Tibial nerve (tissue), 4 donors: ENCODE measurements at regions not wholly inside any gene's neighbourhood (a gene's known extent, or its start where the extent isn't known, plus 50 kb on each side); places are given as distances from the start of the nearest gene placed in this dataset.

Experiments
- DNase-seq, 2 donors: peaks; one replicate each; pipeline ENCODE4 v3.0.0-alpha.2; 2019; ENCODE audit warnings: low spot score in 2 of 2
- H3K27ac ChIP-seq, 4 donors: fragments of 200-600 bp; sonication (generic) in 3 of 4; one replicate each; pipeline ENCODE4 v1.5.1; 2017 to 2019; ENCODE audit warnings: mild to moderate bottlenecking in 1 of 4
- H3K27me3 ChIP-seq, 2 donors: fragments of 200-600 bp; sonication (generic) in 1 of 2; one replicate each; pipeline versions ENCODE4 v1.5.1 to v1.6.0; 2017 to 2019
- H3K36me3 ChIP-seq, 3 donors: fragments of 200-600 bp; sonication (generic); one replicate each; pipeline ENCODE4 v1.5.1; 2018 to 2019
- H3K4me1 ChIP-seq, 4 donors: fragments of 200-600 bp; sonication (generic) in 3 of 4; one replicate each; pipeline ENCODE4 v1.5.1; 2017 to 2019
- H3K4me3 ChIP-seq, 4 donors: fragments of 200-600 bp; sonication (generic) in 3 of 4; one replicate each; pipeline ENCODE4 v1.5.1; 2017 to 2019; ENCODE audit warnings: mild to moderate bottlenecking in 1 of 4, moderate library complexity in 1 of 4
- H3K9me3 ChIP-seq, 4 donors: fragments of 200-600 bp; sonication (generic) in 3 of 4; one replicate each; pipeline ENCODE4 v1.5.1; 2017 to 2019
- EP300 ChIP-seq, 2 donors: sonication (generic); formaldehyde crosslinking; IDR thresholded peaks; one replicate each; pipeline ENCODE4 v1.6.1; 2017; ENCODE audit warnings: antibody characterized with exemption in 2 of 2, mild to moderate bottlenecking in 1 of 2
- POLR2A ChIP-seq, 2 donors: fragments of 450-650 bp; IDR thresholded peaks; one replicate each; pipeline ENCODE4 v1.6.1; 2017; ENCODE audit warnings: antibody characterized with exemption in 2 of 2, mild to moderate bottlenecking in 2 of 2, moderate library complexity in 2 of 2
- whole genome bisulfite sequencing, 2 donors: methylation state at CpG; one replicate each; pipeline ENCODE4 v1.1.5; 2018; 5-methylcytosine and 5-hydroxymethylcytosine counted together
- TF ChIP-seq, protein P1 (sequence below), 5 experiments: fragments of 200-600 bp in 3 of 5; fragments of 450-650 bp in 2 of 5; sonication (generic) in 3 of 5; IDR thresholded peaks; one replicate each; pipeline ENCODE4 v1.5.1; 2016 to 2019; ENCODE audit warnings: antibody characterized with exemption in 5 of 5, mild to moderate bottlenecking in 3 of 5, moderate library complexity in 2 of 5

DNA sequence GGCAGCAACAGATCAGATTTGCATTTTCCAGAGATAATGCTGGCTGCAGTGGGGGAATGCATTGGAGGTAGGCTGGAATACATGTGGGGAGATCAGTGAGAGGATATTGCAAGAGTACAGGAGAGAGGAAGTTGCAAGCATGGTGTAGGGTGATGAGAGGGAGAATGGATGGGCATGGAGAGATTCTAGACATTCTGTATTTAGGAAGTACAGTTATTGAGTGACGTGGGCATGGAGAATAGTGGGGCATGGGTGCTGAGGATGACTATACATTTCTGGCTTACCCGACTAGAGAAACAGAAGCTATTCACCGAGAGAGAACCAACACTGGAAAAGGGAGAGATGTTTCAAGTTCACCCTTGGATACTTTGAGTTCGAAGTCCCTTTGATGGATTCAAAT, 116.9 kb upstream of the SVIL start:
- no peak for DNase-seq
- H3K9me3 ChIP-seq: peaks cover 0 to 7% (median 0%) of the 10 kb centered on the region in 4 donors
- no peak overlapping the region for H3K4me3 ChIP-seq
- H3K27me3 ChIP-seq: no peaks in the 10 kb centered on the region
- no peaks in the 10 kb centered on the region for H3K36me3 ChIP-seq
- H3K27ac ChIP-seq: no peak overlapping the region
- H3K4me1 ChIP-seq: no peaks in the 10 kb centered on the region
- WGBS, 2 donors: 90% methylated on average over 4 of the region's 4 CpGs
- TF ChIP-seq, protein P1, sequence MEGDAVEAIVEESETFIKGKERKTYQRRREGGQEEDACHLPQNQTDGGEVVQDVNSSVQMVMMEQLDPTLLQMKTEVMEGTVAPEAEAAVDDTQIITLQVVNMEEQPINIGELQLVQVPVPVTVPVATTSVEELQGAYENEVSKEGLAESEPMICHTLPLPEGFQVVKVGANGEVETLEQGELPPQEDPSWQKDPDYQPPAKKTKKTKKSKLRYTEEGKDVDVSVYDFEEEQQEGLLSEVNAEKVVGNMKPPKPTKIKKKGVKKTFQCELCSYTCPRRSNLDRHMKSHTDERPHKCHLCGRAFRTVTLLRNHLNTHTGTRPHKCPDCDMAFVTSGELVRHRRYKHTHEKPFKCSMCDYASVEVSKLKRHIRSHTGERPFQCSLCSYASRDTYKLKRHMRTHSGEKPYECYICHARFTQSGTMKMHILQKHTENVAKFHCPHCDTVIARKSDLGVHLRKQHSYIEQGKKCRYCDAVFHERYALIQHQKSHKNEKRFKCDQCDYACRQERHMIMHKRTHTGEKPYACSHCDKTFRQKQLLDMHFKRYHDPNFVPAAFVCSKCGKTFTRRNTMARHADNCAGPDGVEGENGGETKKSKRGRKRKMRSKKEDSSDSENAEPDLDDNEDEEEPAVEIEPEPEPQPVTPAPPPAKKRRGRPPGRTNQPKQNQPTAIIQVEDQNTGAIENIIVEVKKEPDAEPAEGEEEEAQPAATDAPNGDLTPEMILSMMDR (IDR thresholded peaks at IDR 0.05): no peak
- TF ChIP-seq EP300 (IDR thresholded peaks at IDR 0.05) (no peak), POLR2A (IDR thresholded peaks at IDR 0.05) (no peak)

DNA sequence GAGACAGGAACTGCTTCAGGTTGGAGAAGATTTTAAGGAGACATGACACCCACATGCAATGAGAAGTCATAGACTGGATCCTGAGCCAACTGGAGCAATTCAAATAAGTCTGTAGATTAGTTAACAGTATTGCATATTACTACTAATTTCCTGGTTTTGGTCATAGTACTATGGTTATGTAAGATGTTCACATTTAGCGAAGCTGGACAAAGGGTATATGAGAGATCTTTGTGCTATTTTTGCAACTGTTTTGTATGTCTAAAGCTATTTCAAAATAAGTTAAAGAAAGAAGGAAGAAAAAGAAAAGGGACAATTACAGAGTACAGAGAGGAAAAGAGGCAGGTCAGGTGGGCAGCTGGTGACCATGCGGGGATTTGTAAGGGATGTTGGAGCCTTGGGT, 116.5 kb upstream of the SVIL start:
- DNase-seq: no peak
- 88 to 90% methylated on average over 2 of the region's 2 CpGs for WGBS, 2 donors
- no peaks in the 10 kb centered on the region for H3K27me3 ChIP-seq
- no peak overlapping the region for H3K4me3 ChIP-seq
- no peak overlapping the region for H3K27ac ChIP-seq
- H3K9me3 ChIP-seq: peaks cover 0 to 7% (median 0%) of the 10 kb centered on the region in 4 donors
- H3K36me3 ChIP-seq: no peaks in the 10 kb centered on the region
- TF ChIP-seq EP300 (IDR thresholded peaks at IDR 0.05) (no peak), POLR2A (IDR thresholded peaks at IDR 0.05) (no peak)
- TF ChIP-seq, protein P1 (IDR thresholded peaks at IDR 0.05): no peak
- H3K4me1 ChIP-seq: peaks cover 0 to 3% (median 0%) of the 10 kb centered on the region in 4 donors

GRCh38 chr10:29749150-29749549, 114.4 kb upstream of the SVIL start:
- Histone ChIP-seq H3K4me3 (no peak overlapping the region), H3K9me3 (peaks cover 0 to 7% (median 0%) of the 10 kb centered on the region in 4 donors), H3K4me1 (peaks cover 0 to 5% (median 0%) of the 10 kb centered on the region in 4 donors), H3K27ac (no peak overlapping the region), H3K36me3 (no peaks in the 10 kb centered on the region), H3K27me3 (no peaks in the 10 kb centered on the region)
- TF ChIP-seq POLR2A (IDR thresholded peaks at IDR 0.05) (no peak), EP300 (IDR thresholded peaks at IDR 0.05) (no peak)
- TF ChIP-seq, protein P1 (IDR thresholded peaks at IDR 0.05): no peak
- no peak for DNase-seq
- WGBS, 2 donors: 79 to 89% methylated on average over 3 of the region's 3 CpGs

- peaks cover 0 to 7% (median 0%) of the 10 kb centered on the region in 4 donors for H3K9me3 ChIP-seq
- WGBS, 2 donors: 82 to 85% methylated on average over 3 of the region's 3 CpGs
- no peak overlapping the region for H3K4me3 ChIP-seq
- peaks cover 0 to 5% (median 0%) of the 10 kb centered on the region in 4 donors for H3K4me1 ChIP-seq
- no peak overlapping the region for H3K27ac ChIP-seq
- TF ChIP-seq, protein P1 (IDR thresholded peaks at IDR 0.05): no peak
- TF ChIP-seq POLR2A (IDR thresholded peaks at IDR 0.05) (no peak), EP300 (IDR thresholded peaks at IDR 0.05) (no peak)
- DNase-seq: no peak
- H3K36me3 ChIP-seq: no peaks in the 10 kb centered on the region
- H3K27me3 ChIP-seq: no peaks in the 10 kb centered on the region
These were observed 113.4 kb upstream of the SVIL start for GRCh38 chr10:29748109-29748650.

GRCh38 chr10:29746080-29746797, 111.5 kb upstream of the SVIL start:
- H3K27ac ChIP-seq: no peak overlapping the region
- H3K4me3 ChIP-seq: no peak overlapping the region
- H3K36me3 ChIP-seq: no peaks in the 10 kb centered on the region
- no peak for TF ChIP-seq POLR2A (IDR thresholded peaks at IDR 0.05)
- TF ChIP-seq, protein P1 (IDR thresholded peaks at IDR 0.05): no peak
- no peak for TF ChIP-seq EP300 (IDR thresholded peaks at IDR 0.05)
- WGBS, 2 donors: 19 to 28% methylated on average over 5 of the region's 5 CpGs
- H3K4me1 ChIP-seq: peaks cover 0 to 5% (median 0%) of the 10 kb centered on the region in 4 donors
- no peak for DNase-seq
- peaks cover 0 to 7% (median 0%) of the 10 kb centered on the region in 4 donors for H3K9me3 ChIP-seq
- no peaks in the 10 kb centered on the region for H3K27me3 ChIP-seq
